ENCODE measurements at regions not wholly inside any gene's neighbourhood (a gene's known extent, or its start where the extent isn't known, plus 50 kb on each side); places are given as distances from the start of the nearest gene placed in this dataset.
A peak's percentile ranks its signal among the peaks of the same experiment; 100 is the strongest.

DNA sequence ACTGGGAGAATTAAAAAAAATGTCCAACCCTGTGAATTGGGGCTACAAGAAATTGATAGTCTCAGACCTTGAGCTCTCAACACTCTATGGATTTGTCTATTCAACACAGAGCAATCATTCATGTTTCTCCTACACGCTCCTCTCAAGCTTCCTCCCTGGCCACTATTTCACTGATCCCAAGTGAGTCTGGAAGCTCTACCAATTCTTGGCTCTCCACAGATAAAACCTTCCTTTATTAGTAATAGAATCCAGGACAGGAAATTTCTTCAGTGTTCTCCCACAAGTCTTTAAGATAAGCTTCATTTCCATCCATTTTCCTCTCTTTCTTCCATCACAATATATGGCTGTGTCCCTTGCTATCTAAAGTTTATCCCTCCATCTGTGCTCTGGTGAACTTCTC, 215.1 kb upstream of the PAPPA start:
- H3K36me3 ChIP-seq (ENCODE audit: insufficient read depth, low read length), result no peaks in the 10 kb centered on the region
- H3K9ac ChIP-seq (ENCODE audit: low read depth, low read length), result no peak overlapping the region
- WGBS, result 92% methylated on average over 1 of the region's 1 CpG
- H3K9me3 ChIP-seq (ENCODE audit: insufficient read depth, low read depth, low read length), result no peaks in the 10 kb centered on the region
- H3K4me1 ChIP-seq (ENCODE audit: insufficient read depth, low read length), result no peaks in the 10 kb centered on the region
- no peak overlapping the region for H3K4me3 ChIP-seq (ENCODE audit: low read length)
- H3K27me3 ChIP-seq (ENCODE audit: insufficient read depth, low read length), result no peaks in the 10 kb centered on the region
- no peak overlapping the region for H3K27ac ChIP-seq (ENCODE audit: low read depth, low read length)

GRCh38 chr9:115939065-115939765, 214.4 kb upstream of the PAPPA start:
- Histone ChIP-seq H3K36me3 (ENCODE audit: insufficient read depth, low read length) (no peaks in the 10 kb centered on the region), H3K9me3 (ENCODE audit: insufficient read depth, low read depth, low read length) (no peaks in the 10 kb centered on the region), H3K27ac (ENCODE audit: low read depth, low read length) (no peak overlapping the region), H3K27me3 (ENCODE audit: insufficient read depth, low read length) (no peaks in the 10 kb centered on the region), H3K4me1 (ENCODE audit: insufficient read depth, low read length) (peaks cover 4% of the 10 kb centered on the region), H3K9ac (ENCODE audit: low read depth, low read length) (no peak overlapping the region), H3K4me3 (ENCODE audit: low read length) (no peak overlapping the region)
- WGBS, result 88% methylated on average over 1 of the region's 2 CpGs

DNA sequence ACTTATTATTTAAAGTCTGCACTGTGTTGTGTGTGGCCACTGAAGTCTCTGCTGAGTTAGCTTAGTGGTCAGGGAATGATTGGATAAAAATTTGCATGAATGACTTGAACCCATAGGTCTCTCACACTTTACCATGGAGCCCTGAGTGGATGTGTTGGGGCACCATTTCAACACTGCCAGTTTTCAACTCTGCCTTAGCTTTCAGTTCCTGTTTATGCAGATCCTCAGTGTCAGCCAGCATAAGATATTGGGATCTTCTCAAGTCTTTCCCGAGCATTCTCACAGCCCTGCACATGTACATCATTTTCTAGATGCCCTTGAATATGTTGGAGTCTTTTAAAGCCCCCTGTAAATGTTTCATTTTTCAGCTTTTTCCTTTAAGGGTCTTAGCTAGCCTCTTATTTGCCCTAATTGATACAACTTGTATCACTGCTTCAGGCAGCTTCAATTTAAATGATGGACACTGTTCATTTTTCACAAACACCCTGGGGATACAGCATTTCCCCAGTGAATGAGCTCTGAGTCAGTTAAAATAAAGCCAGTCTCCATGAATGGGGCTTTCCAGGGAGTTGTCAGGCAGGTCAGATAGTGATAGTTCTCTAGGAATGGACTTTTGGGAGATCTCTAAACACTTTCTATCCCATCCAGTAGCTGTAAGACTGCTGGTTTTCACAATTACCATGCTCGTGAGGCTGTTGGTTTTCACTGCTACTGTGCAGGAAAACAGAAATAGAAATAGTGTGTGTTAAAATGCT, 211.9 kb upstream of the PAPPA start:
- Histone ChIP-seq H3K27ac (ENCODE audit: low read depth, low read length) (no peak overlapping the region), H3K36me3 (ENCODE audit: insufficient read depth, low read length) (no peaks in the 10 kb centered on the region), H3K9me3 (ENCODE audit: insufficient read depth, low read depth, low read length) (no peaks in the 10 kb centered on the region), H3K4me3 (ENCODE audit: low read length) (no peak overlapping the region), H3K4me1 (ENCODE audit: insufficient read depth, low read length) (peaks cover 10% of the 10 kb centered on the region), H3K27me3 (ENCODE audit: insufficient read depth, low read length) (no peaks in the 10 kb centered on the region), H3K9ac (ENCODE audit: low read depth, low read length) (no peak overlapping the region)
- WGBS, result 86% methylated on average over 2 of the region's 2 CpGs

DNA sequence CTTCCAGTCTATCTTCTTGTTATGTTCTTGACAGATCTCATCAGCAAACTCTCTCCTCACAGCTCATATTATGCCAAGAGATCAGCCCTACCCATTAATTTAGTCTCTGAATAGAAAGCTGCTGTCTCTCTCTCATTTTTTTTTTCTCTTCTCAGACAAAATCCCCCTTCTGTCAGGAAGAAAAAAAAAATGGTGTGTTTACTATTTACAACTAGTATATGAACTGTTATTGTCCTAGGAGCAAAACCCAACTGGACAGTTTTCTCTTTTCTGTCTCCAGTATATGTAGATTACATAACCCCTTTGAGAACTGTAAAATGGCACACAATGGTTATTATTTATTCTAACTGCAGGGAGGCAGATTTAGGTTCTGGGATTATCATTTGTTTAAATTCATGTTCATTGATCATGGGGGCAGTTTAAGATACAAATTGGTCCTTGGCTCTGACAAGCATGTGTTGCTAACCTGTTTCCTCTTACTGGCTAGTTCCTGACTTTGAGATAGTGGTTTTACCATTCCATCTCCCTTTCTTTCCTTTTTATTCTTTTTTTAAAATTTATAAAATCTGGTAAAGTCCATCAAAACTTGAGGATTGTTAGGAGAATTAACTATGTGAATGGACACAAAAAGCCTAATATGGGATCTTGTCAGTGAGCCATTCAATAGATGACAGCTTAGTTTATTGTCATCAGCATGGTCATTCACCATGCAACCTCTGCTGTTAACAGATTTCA, 210.0 kb upstream of the PAPPA start:
- Histone ChIP-seq H3K36me3 (ENCODE audit: insufficient read depth, low read length) (no peaks in the 10 kb centered on the region), H3K9me3 (ENCODE audit: insufficient read depth, low read depth, low read length) (no peaks in the 10 kb centered on the region), H3K4me1 (ENCODE audit: insufficient read depth, low read length) (peaks cover 10% of the 10 kb centered on the region), H3K27ac (ENCODE audit: low read depth, low read length) (no peak overlapping the region), H3K9ac (ENCODE audit: low read depth, low read length) (no peak overlapping the region), H3K4me3 (ENCODE audit: low read length) (no peak overlapping the region), H3K27me3 (ENCODE audit: insufficient read depth, low read length) (no peaks in the 10 kb centered on the region)

GRCh38 chr9:115944166-115944948, 209.2 kb upstream of the PAPPA start:
- no peak overlapping the region for H3K27ac ChIP-seq (ENCODE audit: low read depth, low read length)
- H3K9me3 ChIP-seq (ENCODE audit: insufficient read depth, low read depth, low read length), result no peaks in the 10 kb centered on the region
- H3K4me1 ChIP-seq (ENCODE audit: insufficient read depth, low read length), result peaks cover 10% of the 10 kb centered on the region
- no peak overlapping the region for H3K4me3 ChIP-seq (ENCODE audit: low read length)
- WGBS, result 93% methylated on average over 10 of the region's 10 CpGs
- H3K27me3 ChIP-seq (ENCODE audit: insufficient read depth, low read length), result no peaks in the 10 kb centered on the region
- H3K36me3 ChIP-seq (ENCODE audit: insufficient read depth, low read length), result no peaks in the 10 kb centered on the region
- H3K9ac ChIP-seq (ENCODE audit: low read depth, low read length), result 0 out of 2 replicates have a peak overlapping the region, but pooled peaks have one; percentile 14

GRCh38 chr9:115945009-115945431, 208.6 kb upstream of the PAPPA start:
- no peak overlapping the region for H3K4me3 ChIP-seq (ENCODE audit: low read length)
- H3K4me1 ChIP-seq (ENCODE audit: insufficient read depth, low read length), result peaks cover 10% of the 10 kb centered on the region
- H3K9me3 ChIP-seq (ENCODE audit: insufficient read depth, low read depth, low read length), result no peaks in the 10 kb centered on the region
- H3K36me3 ChIP-seq (ENCODE audit: insufficient read depth, low read length), result no peaks in the 10 kb centered on the region
- H3K27ac ChIP-seq (ENCODE audit: low read depth, low read length), result no peak overlapping the region
- no peaks in the 10 kb centered on the region for H3K27me3 ChIP-seq (ENCODE audit: insufficient read depth, low read length)
- no peak overlapping the region for H3K9ac ChIP-seq (ENCODE audit: low read depth, low read length)

DNA sequence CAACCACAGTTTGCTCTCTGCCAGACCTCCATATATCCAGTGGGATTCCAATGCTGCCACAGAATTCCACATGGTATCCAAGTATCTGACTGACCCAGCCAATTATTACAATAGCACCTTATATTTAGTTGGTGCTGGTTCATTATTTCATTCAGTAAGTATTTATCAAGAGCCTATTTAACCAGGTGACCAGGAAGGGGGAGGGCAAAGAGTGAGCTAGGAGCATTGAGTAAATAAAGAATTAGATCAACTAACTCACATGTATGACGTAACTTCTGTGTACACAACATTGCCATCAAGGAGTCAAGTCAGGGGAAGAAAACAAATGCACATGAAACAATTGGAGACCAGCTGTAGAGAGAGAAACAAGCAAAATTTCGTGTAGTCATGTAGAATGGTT, 207.1 kb upstream of the PAPPA start:
- WGBS, result 87% methylated on average over 2 of the region's 2 CpGs
- H3K4me3 ChIP-seq (ENCODE audit: low read length), result no peak overlapping the region
- H3K36me3 ChIP-seq (ENCODE audit: insufficient read depth, low read length), result no peaks in the 10 kb centered on the region
- H3K27ac ChIP-seq (ENCODE audit: low read depth, low read length), result no peak overlapping the region
- no peak overlapping the region for H3K9ac ChIP-seq (ENCODE audit: low read depth, low read length)
- no peaks in the 10 kb centered on the region for H3K27me3 ChIP-seq (ENCODE audit: insufficient read depth, low read length)
- no peaks in the 10 kb centered on the region for H3K9me3 ChIP-seq (ENCODE audit: insufficient read depth, low read depth, low read length)
- H3K4me1 ChIP-seq (ENCODE audit: insufficient read depth, low read length), result peaks cover 10% of the 10 kb centered on the region

- no peak overlapping the region for H3K27ac ChIP-seq (ENCODE audit: low read depth, low read length)
- no peaks in the 10 kb centered on the region for H3K9me3 ChIP-seq (ENCODE audit: insufficient read depth, low read depth, low read length)
- WGBS, result 95% methylated on average over 4 of the region's 4 CpGs
- no peaks in the 10 kb centered on the region for H3K4me1 ChIP-seq (ENCODE audit: insufficient read depth, low read length)
- H3K36me3 ChIP-seq (ENCODE audit: insufficient read depth, low read length), result no peaks in the 10 kb centered on the region
- no peak overlapping the region for H3K9ac ChIP-seq (ENCODE audit: low read depth, low read length)
- H3K27me3 ChIP-seq (ENCODE audit: insufficient read depth, low read length), result no peaks in the 10 kb centered on the region
- no peak overlapping the region for H3K4me3 ChIP-seq (ENCODE audit: low read length)
Observed at GRCh38 chr9:115951977-115952376, 201.6 kb upstream of the PAPPA start.

DNA sequence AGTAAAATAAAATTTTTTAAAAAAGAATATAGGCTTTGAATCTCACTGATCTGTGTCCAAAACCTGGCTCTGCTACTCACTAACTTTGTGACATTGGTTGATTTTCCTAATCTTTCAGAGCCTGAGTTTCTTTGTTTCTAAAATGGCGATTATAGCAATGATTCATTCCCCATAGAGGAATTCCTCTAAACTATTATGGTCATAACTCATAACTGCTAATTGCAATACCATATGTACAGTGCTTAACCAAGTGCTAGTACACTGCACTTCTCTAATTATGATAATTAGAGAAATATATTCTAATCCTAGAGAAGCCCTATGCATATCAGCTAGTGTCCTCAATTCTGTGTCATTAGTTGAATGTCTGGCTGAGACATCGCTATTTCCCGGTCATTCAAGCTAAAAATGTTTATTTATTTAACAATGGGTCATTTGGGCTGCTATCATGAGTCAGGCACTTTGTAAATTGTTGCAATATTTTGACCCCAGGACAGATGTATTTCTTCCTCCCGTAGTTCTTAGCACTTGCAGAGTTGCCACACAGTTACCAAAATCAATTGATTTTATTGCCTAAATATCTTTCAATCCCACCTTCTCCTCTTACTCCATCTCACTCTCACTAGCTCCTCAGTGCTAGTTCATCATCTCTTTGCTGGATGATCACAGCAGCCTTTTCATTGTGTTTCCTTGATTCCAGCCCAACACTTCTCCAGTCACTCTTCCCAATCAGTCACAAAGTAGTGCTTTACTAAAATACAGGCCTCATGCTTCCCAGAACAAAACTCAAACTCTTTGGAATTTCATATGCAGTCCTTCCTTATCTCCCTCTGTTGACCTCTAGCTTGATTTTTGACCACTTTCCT, 200.9 kb upstream of the PAPPA start:
- 0 out of 2 replicates have a peak overlapping the region, but pooled peaks have one; percentile 20 for H3K9ac ChIP-seq (ENCODE audit: low read depth, low read length)
- no peaks in the 10 kb centered on the region for H3K27me3 ChIP-seq (ENCODE audit: insufficient read depth, low read length)
- H3K27ac ChIP-seq (ENCODE audit: low read depth, low read length), result no peak overlapping the region
- no peaks in the 10 kb centered on the region for H3K9me3 ChIP-seq (ENCODE audit: insufficient read depth, low read depth, low read length)
- 97% methylated on average over 4 of the region's 4 CpGs for WGBS
- H3K36me3 ChIP-seq (ENCODE audit: insufficient read depth, low read length), result no peaks in the 10 kb centered on the region
- no peak overlapping the region for H3K4me3 ChIP-seq (ENCODE audit: low read length)
- H3K4me1 ChIP-seq (ENCODE audit: insufficient read depth, low read length), result no peaks in the 10 kb centered on the region

DNA sequence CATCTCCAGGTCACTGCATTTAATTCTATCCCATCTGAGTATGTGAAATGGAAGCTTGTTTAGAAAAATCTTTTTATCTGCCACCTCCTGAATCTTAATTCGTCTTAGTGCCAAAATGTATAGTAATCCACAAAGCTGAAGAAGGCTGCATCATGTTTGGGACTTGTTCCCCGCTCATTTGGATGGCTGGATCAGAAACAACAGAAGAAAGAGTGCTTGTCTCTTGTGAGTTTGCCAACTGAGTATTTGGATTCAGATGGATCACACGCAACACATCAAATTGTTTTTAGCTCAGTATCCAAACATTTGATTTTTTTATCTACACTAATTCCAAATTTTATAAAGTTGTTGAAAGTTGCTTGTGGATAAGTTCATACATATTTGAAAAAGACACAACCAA, 197.2 kb upstream of the PAPPA start:
- no peak overlapping the region for H3K27ac ChIP-seq (ENCODE audit: low read depth, low read length)
- H3K4me1 ChIP-seq (ENCODE audit: insufficient read depth, low read length), result no peaks in the 10 kb centered on the region
- H3K36me3 ChIP-seq (ENCODE audit: insufficient read depth, low read length), result no peaks in the 10 kb centered on the region
- H3K9me3 ChIP-seq (ENCODE audit: insufficient read depth, low read depth, low read length), result no peaks in the 10 kb centered on the region
- H3K9ac ChIP-seq (ENCODE audit: low read depth, low read length), result no peak overlapping the region
- H3K4me3 ChIP-seq (ENCODE audit: low read length), result no peak overlapping the region
- 99% methylated on average over 2 of the region's 3 CpGs for WGBS
- no peaks in the 10 kb centered on the region for H3K27me3 ChIP-seq (ENCODE audit: insufficient read depth, low read length)
